ENCODE measurements at regions not wholly inside any gene's neighbourhood (a gene's known extent, or its start where the extent isn't known, plus 50 kb on each side); places are given as distances from the start of the nearest gene placed in this dataset.

DNA sequence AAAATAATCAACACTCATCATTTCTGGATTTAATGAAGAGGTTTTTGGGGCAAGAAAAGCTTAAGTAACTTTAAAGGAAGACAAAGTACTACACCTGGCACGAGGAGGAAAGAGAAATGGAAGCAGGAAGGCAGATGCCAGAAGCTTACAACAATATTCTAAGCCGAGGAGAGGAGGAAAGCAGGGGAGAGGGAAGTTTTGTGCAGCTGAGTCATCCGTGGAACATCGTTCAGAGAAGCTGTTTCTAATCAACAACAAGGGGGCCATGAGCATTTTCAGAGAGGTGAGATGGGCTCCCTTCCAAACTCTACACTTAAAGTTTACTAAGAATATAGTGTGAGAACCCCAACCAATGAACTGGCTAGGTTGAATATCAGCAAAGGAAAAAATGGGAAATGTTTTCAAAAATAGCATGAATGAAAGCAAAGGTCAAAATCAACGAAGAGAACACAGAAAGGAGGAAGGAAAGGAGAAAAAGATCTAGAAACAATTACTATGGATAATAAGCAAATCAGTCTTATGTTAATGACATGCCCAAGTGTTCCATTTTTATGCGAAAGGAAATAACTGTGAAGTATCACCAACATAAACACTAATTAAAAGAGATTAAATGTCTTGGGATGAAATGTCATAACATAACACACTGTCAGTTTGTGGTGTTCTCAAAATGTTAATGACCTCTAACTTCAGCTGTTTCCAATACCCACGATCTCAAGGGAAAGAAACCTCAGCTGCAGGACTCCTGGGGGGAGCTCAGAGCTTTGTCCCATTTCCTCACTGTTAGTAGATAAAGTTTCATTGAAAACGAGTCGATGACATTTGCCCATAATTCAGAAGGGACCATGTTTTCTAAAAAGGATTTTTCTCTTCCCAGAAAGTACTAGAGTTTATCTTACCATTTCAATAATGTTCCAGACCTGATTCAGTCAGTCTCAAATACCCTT, 203.4 kb upstream of the STXBP5 start:
- no peak overlapping the region for H3K4me3 ChIP-seq
- no peak for DNase-seq
- TF ChIP-seq POLR2A (IDR thresholded peaks at IDR 0.05) = no peak
- TF ChIP-seq, protein P1, sequence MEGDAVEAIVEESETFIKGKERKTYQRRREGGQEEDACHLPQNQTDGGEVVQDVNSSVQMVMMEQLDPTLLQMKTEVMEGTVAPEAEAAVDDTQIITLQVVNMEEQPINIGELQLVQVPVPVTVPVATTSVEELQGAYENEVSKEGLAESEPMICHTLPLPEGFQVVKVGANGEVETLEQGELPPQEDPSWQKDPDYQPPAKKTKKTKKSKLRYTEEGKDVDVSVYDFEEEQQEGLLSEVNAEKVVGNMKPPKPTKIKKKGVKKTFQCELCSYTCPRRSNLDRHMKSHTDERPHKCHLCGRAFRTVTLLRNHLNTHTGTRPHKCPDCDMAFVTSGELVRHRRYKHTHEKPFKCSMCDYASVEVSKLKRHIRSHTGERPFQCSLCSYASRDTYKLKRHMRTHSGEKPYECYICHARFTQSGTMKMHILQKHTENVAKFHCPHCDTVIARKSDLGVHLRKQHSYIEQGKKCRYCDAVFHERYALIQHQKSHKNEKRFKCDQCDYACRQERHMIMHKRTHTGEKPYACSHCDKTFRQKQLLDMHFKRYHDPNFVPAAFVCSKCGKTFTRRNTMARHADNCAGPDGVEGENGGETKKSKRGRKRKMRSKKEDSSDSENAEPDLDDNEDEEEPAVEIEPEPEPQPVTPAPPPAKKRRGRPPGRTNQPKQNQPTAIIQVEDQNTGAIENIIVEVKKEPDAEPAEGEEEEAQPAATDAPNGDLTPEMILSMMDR (IDR thresholded peaks at IDR 0.05) = no peak
- H3K27ac ChIP-seq = no peak overlapping the region
- H3K36me3 ChIP-seq = no peaks in the 10 kb centered on the region
- no peaks in the 10 kb centered on the region for H3K27me3 ChIP-seq
- 29 to 37% methylated on average over 9 of the region's 9 CpGs for WGBS, 2 donors
- H3K4me1 ChIP-seq = no peaks in the 10 kb centered on the region
- intact Hi-C loops (cut with DNase I) = no loop called here
- no peaks in the 10 kb centered on the region for H3K9me3 ChIP-seq

DNA sequence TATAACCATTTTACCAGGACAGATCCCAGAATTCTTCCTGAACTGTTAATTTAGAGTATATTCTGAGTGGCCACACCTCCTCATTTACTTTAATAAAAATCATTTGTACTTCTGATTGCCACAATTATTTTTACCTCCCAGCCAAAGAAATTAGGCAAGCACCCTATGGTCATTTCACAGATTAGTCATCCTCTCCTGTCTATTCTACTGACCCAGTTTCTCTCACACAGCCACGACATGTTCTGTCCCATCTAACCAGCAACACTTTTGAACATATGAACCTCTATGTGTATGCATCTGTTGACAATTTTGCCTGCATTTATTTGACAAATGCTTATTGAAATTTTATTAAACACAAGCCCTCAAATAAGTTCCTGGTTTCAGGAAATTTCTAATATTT, 202.6 kb upstream of the STXBP5 start:
- Histone ChIP-seq H3K36me3 (no peaks in the 10 kb centered on the region), H3K9me3 (no peaks in the 10 kb centered on the region), H3K4me3 (no peak overlapping the region), H3K27ac (no peak overlapping the region), H3K4me1 (no peaks in the 10 kb centered on the region), H3K27me3 (no peaks in the 10 kb centered on the region)
- 33% methylated on average over 1 of the region's 1 CpG for WGBS, 2 donors
- DNase-seq = no peak
- TF ChIP-seq, protein P1 (IDR thresholded peaks at IDR 0.05) = no peak
- no peak for TF ChIP-seq POLR2A (IDR thresholded peaks at IDR 0.05)
- intact Hi-C loops (cut with DNase I) = no loop called here

DNA sequence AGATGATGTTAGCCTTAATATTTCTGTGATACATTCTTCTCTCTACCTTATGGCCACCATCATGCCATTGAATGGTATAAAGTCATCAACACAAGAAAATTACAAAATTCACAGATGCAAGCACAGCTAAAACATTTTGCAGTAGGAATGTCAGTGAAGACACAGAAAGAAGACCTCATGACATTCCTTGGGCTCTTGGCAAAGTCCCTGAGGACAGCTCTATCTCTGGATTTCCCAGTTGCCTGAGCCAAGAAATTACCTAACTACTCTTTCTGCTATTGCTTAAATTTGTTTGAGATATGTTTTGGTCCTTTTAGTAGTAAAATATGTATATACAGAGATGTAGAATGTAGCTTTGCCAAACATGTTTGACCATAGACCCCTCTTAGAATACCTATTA, 201.0 kb upstream of the STXBP5 start:
- intact Hi-C loops (cut with DNase I) = no loop called here
- no peaks in the 10 kb centered on the region for H3K36me3 ChIP-seq
- no peak overlapping the region for H3K4me3 ChIP-seq
- no peak for DNase-seq
- no peaks in the 10 kb centered on the region for H3K4me1 ChIP-seq
- H3K27ac ChIP-seq = no peak overlapping the region
- H3K27me3 ChIP-seq = no peaks in the 10 kb centered on the region
- no peaks in the 10 kb centered on the region for H3K9me3 ChIP-seq
- TF ChIP-seq, protein P1 (IDR thresholded peaks at IDR 0.05) = no peak
- no peak for TF ChIP-seq POLR2A (IDR thresholded peaks at IDR 0.05)

DNA sequence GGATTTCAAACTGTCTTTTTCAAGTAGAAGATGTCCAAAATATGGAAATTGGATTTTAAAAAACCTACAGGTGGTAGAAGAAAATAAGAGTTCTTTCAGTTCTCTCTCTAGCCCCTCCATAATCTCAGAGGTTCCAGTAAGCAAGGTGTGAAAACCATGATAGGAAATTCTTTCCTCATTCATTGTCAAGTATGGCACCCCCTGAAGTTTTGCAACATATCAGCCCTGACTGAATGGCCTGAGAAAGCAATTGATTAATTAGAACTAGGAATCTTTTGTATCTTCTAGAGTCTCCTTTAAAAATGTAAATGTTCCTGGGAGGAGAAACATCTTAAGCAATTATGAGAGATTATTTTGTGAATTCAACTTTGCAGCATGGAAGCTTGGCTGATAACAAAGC, 198.7 kb upstream of the STXBP5 start:
- Histone ChIP-seq H3K4me3 (no peak overlapping the region), H3K4me1 (no peaks in the 10 kb centered on the region), H3K27ac (no peak overlapping the region), H3K27me3 (no peaks in the 10 kb centered on the region), H3K36me3 (no peaks in the 10 kb centered on the region), H3K9me3 (no peaks in the 10 kb centered on the region)
- intact Hi-C loops (cut with DNase I) = no loop called here
- no peak for DNase-seq
- TF ChIP-seq POLR2A (IDR thresholded peaks at IDR 0.05) = no peak
- TF ChIP-seq, protein P1 (IDR thresholded peaks at IDR 0.05) = no peak

DNA sequence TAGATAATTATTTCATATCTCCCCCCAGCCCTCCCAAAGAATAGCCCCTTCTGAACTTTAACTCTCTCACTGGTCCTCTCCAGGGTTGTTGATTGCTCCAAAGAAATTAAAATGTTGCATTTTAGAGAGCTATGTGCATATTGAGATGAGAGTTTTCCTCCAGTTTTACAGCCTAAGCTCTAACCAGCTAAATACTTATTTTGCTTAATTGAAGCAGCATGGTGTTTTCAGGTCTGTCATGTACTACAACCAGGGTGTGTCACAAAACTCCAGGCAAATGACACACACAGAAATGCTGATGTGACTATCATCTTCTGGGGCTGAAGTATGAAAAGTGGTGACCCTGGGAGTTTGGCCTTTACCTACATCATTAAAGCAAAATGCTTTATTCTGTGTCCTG, 196.8 kb upstream of the STXBP5 start:
- no peaks in the 10 kb centered on the region for H3K27me3 ChIP-seq
- TF ChIP-seq POLR2A (IDR thresholded peaks at IDR 0.05) = no peak
- TF ChIP-seq, protein P1 (IDR thresholded peaks at IDR 0.05) = no peak
- no peaks in the 10 kb centered on the region for H3K36me3 ChIP-seq
- H3K9me3 ChIP-seq = no peaks in the 10 kb centered on the region
- intact Hi-C loops (cut with DNase I) = no loop called here
- no peak overlapping the region for H3K27ac ChIP-seq
- no peak for DNase-seq
- H3K4me1 ChIP-seq = no peaks in the 10 kb centered on the region
- H3K4me3 ChIP-seq = no peak overlapping the region

All from esophagus squamous epithelium (tissue), 5 donors.